Right kidney (tissue), 1 donor: ENCODE measurements at regions not wholly inside any gene's neighbourhood (a gene's known extent, or its start where the extent isn't known, plus 50 kb on each side); places are given as distances from the start of the nearest gene placed in this dataset.
A peak's percentile ranks its signal among the peaks of the same experiment; 100 is the strongest.
"Not testable (repeated sequence)": the region's sequence is repeated elsewhere in the genome, so short reads cannot be mapped to it uniquely, and the experiment has no call there.

Experiments
- DNase-seq: peaks from one replicate; pipeline ENCODE4 v3.0.0-alpha.2; 2016

DNA sequence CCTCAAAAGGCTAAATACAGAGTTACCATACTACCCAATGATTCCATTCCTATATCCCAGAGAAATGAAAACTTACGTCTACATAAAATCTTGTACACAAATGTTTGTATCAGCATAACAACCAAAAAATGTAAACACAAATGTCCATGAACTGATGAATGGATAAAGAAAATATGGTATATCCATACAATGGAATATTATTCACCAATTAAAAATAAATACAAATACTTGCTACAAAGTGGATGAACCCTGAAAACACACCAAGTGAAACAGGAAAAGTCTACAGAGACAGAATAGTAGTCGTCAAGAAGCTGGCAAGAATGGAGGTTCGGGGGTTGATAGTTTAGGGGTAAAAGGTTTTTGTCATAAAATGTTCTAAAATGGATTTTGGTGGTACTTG is 54.0 kb upstream of the ANKRD28 start:
- no peak for DNase-seq

GRCh38 chr3:15858547-15859506 is 61.0 kb upstream of the ANKRD28 start:
- DNase-seq = peak; percentile 89

GRCh38 chr3:15859507-15860013 is 61.8 kb upstream of the ANKRD28 start:
- DNase-seq = peak; percentile 89

DNA sequence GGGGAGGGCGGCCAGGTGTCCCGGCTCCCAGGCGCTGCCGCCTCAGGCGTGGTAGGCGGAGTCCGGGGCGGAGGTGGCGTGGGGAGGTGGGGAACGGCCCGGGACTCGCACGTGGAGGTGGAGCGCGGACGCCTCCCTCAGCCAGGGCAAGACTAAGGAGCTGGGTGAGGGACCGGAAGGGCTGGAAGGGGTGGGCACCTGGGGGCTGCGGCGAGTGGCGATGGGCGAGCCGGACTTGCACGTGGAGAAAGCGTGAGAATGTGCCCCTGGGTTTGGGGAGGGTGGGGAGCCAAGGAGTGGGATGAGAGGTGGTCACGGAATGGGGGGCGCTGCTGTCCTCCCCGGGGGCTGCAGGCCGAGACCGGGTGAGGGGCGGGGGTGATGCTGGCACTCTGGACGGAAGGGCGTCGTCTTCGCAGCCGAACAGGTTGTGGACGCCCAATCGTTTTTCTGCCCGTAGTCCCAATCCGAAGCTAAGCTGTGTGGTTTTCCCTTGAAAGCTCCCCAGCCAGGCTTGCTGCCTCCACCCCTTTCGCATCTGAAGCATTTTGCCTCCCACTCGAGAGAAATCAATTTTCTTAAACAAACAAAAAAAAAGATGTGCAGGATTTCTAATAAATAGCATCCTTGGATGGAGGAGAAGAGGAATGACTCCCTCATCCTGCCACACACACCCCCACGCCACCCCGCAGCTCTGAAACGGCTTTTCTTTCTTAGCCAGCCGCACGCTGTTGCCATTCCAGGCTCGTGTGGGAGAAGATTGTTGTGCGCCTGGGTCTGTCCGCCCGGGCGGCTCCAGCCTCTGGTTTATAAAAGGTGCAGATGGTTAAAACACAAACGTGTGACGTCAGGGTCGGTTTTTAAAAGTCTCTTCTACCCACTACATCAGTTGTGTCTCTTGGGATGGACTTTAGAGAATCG is 62.5 kb upstream of the ANKRD28 start:
- DNase-seq = peak; percentile 75

DNA sequence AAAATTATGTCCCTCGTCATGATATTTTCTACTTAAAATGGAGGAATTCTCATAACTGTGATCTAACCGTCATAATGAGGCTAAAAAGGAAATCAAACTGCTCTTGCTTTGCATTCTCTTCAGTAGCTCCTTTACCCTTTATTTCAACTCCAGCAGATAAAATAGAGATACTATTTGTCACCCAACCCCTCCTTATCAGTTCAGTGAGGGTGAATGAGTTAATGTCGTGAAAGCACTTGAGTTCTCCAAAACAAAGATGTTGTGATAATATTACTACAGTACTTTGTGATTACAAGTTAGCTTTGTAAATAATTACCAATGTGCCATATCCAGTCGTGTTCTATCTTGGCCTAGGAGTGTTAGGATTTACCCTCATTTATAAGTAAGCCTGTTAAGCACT is 63.4 kb upstream of the ANKRD28 start:
- DNase-seq = no peak

DNA sequence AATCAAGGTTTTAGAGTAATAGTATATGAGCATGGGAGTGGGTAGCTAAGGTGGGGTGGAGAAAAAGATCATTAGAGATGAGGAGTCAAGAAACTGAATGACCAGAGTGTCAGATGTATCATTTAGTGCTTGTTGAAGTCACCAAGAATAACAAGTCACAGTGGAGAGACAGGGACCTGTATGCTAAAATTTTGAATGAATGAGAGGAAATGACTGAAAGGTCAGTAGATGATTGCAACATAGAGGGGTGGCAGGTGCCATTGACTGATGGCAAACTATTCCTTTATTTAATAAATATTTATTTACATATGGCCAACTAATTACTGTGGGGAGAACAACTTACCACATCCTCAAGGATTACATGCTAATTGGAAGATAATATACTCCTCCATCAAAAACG is 75.0 kb upstream of the ANKRD28 start:
- DNase-seq = no peak

DNA sequence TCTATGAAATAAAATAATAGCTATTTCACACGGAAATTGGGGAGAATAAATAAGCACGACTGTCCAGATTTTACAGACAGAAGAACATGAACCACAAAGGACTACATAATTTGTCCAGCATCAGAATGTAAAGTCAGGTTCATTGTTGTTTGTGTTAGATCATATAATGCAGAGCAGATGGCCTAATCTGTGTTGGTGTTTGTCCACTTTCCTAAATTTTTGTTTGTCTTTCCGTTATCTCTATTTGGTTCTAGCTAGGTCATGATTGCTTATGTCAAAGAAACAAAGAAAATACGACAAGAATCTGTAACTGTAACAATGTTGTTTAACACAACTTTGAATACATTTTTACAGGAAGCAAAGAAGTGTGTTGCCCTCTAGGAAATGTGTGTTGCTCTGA is 75.6 kb upstream of the ANKRD28 start:
- no peak for DNase-seq

DNA sequence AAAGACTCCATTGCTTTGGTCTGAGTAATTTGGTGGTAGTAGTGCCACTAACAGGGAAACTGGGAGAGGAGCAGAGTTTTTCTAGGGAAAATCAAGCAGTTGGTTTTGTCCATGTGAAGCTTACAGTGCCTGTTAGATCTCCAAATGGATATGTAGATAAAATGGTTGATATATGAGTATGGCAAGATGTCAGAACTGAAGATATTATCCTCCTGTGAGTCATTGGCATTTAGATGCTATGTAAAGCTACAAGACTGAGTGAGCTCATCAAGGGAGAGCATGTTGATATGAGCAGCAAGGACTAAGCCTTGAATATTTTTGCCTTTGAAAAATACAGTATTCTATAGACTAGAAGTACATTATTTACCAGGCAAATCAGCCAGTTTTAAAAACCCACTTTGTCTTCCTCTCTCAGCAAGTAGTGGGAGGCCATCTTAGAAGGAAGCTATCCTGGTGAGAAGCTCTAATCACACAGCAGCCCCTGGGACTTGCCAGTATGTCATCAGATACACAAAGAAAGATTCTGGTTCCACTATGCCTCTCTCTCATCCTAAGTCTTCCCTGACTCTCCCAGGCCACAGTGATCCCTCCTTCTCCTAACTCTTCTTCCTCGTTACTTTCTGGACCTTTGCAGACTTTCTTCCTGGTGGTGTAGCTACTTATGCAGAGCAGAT is 77.4 kb upstream of the ANKRD28 start:
- DNase-seq = no peak

DNA sequence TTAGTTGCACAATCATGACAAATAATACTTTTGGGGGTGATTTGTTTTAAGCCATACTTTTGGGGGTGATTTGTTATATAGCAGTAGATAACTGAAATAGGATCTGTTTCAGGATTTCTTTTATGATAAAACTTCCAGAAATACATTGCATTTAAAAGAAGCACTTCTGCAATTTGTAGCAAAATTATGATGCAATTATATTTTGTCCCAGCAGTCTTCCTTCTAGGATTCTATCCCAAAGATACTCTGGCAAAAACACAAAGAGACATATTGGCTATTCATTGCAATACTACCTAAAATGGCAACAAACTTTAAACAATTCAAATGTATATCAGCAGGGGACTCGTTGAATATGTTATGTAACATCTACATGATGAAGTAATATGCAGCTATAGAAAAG is 78.9 kb upstream of the ANKRD28 start:
- no peak for DNase-seq

DNA sequence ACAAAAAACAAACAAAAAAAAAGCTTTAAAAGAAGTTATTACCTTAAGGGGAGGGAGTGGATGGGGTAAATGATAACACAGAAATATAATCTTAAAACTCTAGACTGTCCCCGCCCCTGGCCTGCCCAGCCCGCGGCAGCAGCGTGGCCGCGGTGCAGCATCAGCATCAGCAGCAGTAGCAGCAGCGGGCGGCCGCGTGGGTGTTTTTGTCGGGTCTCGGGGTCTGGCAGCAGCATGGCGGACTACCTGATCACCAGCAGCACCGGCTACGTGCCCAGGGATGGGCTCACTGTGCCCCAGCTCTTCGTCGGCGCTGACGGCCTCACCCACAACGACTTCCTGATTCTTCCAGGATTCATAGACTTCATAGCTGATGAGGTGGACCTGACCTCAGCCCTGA is 80.0 kb upstream of the ANKRD28 start:
- DNase-seq = no peak

GRCh38 chr3:15879787-15880186 is 82.0 kb upstream of the ANKRD28 start:
- not testable (repeated sequence) for DNase-seq

- no peak for DNase-seq
These were observed 84.8 kb upstream of the ANKRD28 start for GRCh38 chr3:15882577-15882976.

DNA sequence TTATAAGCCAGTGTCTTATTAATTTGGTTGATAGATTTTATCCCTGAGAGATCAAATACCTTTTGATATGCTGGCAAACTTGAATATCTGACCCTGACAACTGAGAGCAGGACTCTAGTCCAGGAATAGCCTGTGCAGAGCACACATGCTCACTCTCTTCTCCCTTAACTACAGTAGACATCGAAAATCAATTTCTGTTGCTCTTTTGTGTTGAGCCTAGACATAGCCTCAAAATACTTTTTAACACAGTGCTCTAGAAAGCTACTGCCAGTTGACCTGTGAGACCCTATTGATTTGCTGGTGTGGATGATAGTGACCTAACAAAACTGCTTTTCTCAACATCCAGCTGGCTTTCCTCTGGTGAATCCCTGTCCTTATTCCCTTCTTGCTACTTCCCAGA is 86.4 kb upstream of the ANKRD28 start:
- DNase-seq = no peak

DNA sequence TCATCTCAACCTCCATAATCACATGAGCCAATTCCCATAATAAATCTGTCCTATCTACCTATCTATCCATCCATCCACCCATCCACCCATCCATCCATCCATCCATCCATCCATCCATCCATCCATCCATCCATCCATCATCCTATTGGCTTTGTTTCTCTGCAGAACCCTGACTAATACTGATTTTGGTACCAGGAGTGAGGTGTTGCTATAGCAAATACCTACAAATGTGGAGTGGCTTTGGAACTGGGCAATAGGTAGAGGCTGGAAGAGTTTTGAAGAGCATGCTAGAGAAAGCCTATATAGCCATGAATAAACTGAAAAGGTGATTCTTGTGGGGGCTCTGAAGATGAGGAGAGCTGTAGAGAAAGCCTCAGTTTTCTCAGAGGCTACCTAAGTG is 88.7 kb upstream of the ANKRD28 start:
- no peak for DNase-seq

DNA sequence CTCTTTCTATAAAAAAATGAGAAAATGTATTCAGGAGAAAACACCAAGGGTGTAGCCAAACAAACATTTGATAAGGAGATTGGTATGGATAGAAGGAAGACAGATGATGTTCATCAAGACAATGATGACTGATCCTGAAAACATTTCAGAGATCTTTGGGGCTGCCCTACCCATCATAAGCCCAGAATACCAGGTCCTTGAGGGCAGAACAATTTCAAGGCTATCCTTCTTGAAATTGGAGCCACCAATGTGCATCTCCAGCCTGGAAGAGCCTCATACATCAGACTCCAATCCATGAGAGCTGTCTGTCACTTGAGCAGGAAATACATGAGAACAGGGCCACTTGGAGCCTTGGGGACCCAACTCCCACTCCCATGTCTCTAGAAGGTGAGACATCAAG is 89.5 kb upstream of the ANKRD28 start:
- DNase-seq = no peak

DNA sequence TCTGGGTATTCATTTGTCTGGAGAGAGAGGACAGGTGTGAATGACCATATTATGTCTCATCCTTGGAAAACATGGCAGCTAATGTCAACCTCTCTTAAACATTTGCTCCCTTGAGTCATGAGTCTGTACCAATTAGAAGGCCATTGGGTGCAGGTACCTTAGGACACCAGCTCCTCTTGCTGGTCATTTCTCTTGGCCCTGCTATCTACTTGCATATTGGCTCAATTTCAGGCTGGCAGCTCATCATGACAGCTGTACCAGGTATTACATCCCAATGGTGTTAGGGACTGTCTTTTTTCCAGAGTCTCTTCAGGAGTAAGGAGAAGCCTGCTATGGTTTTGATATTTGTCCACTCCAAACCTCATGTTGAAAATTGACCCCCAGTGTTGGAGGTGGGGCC is 92.2 kb upstream of the ANKRD28 start:
- no peak for DNase-seq

GRCh38 chr3:15892311-15893227 is 94.8 kb upstream of the ANKRD28 start:
- DNase-seq = peak; percentile 11

- no peak for DNase-seq
These were observed 96.6 kb upstream of the ANKRD28 start for GRCh38 chr3:15894382-15894781.

DNA sequence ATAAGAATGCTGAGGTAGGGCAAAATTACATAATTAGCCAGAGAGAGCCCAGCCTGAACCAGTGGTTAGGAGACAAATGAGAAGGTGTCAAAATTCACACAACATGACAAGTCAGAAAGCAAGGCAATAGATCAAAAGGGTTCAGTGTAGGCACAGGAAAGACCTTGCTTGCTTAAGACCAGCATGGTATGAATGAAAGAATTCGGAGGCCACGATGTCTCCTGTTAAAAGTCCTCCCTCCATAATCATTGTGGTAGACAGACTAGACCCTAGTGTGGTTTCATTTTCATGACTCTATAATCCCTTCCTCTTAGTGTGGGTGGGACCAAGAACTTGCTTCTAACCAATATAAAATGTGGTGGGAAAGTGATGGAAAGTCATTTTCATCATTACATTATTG is 98.7 kb upstream of the ANKRD28 start:
- DNase-seq = no peak

GRCh38 chr3:15899388-15899787 is 101.6 kb upstream of the ANKRD28 start:
- DNase-seq = no peak

GRCh38 chr3:15903164-15903563 is 105.4 kb upstream of the ANKRD28 start:
- DNase-seq = no peak
